ENCODE measurements at regions not wholly inside any gene's neighbourhood (a gene's known extent, or its start where the extent isn't known, plus 50 kb on each side); places are given as distances from the start of the nearest gene placed in this dataset.

- Mint-ChIP-seq H3K27ac (no peak overlapping the region), H3K4me3 (no peak overlapping the region), H3K9me3 (no peaks in the 10 kb centered on the region), H3K27me3 (ENCODE audit: insufficient read depth) (peaks cover 31% of the 10 kb centered on the region), H3K36me3 (ENCODE audit: low read depth) (no peaks in the 10 kb centered on the region), H3K4me1 (ENCODE audit: low read depth) (peaks cover 2% of the 10 kb centered on the region)
- DNase-seq (ENCODE audit: low spot score), result no peak
- intact Hi-C loops (cut with micrococcal nuclease), result no loop called here
Observed at GRCh38 chr2:235265348-235265965, 228.4 kb upstream of the AGAP1 start.

- Mint-ChIP-seq H3K9me3 (no peaks in the 10 kb centered on the region), H3K27ac (no peak overlapping the region), H3K4me3 (no peak overlapping the region), H3K36me3 (ENCODE audit: low read depth) (no peaks in the 10 kb centered on the region), H3K27me3 (ENCODE audit: insufficient read depth) (peaks cover 39% of the 10 kb centered on the region), H3K4me1 (ENCODE audit: low read depth) (peaks cover 8% of the 10 kb centered on the region)
- no peak for DNase-seq (ENCODE audit: low spot score)
- intact Hi-C loops (cut with micrococcal nuclease), result no loop called here
Observed at GRCh38 chr2:235267251-235267650, 226.6 kb upstream of the AGAP1 start.

- H3K4me1 Mint-ChIP-seq (ENCODE audit: low read depth), result peaks cover 8% of the 10 kb centered on the region
- no peaks in the 10 kb centered on the region for H3K36me3 Mint-ChIP-seq (ENCODE audit: low read depth)
- intact Hi-C loops (cut with micrococcal nuclease), result no loop called here
- H3K27me3 Mint-ChIP-seq (ENCODE audit: insufficient read depth), result peaks cover 42% of the 10 kb centered on the region
- no peak overlapping the region for H3K4me3 Mint-ChIP-seq
- H3K27ac Mint-ChIP-seq, result no peak overlapping the region
- DNase-seq (ENCODE audit: low spot score), result no peak
- H3K9me3 Mint-ChIP-seq, result no peaks in the 10 kb centered on the region
Observed at GRCh38 chr2:235268535-235268934, 225.3 kb upstream of the AGAP1 start.

- intact Hi-C loops (cut with micrococcal nuclease), result no loop called here
- Mint-ChIP-seq H3K27ac (no peak overlapping the region), H3K27me3 (ENCODE audit: insufficient read depth) (peaks cover 49% of the 10 kb centered on the region), H3K9me3 (peaks cover 4% of the 10 kb centered on the region), H3K4me1 (ENCODE audit: low read depth) (peaks cover 8% of the 10 kb centered on the region), H3K4me3 (no peak overlapping the region), H3K36me3 (ENCODE audit: low read depth) (no peaks in the 10 kb centered on the region)
- DNase-seq (ENCODE audit: low spot score), result no peak
Observed at GRCh38 chr2:235270291-235270690, 223.6 kb upstream of the AGAP1 start.

GRCh38 chr2:235270956-235271355, 222.9 kb upstream of the AGAP1 start:
- intact Hi-C loops (cut with micrococcal nuclease), result no loop called here
- H3K4me3 Mint-ChIP-seq, result no peak overlapping the region
- H3K9me3 Mint-ChIP-seq, result peaks cover 4% of the 10 kb centered on the region

GRCh38 chr2:235271936-235272335, 221.9 kb upstream of the AGAP1 start:
- Mint-ChIP-seq H3K36me3 (ENCODE audit: low read depth) (no peaks in the 10 kb centered on the region), H3K27me3 (ENCODE audit: insufficient read depth) (peaks cover 52% of the 10 kb centered on the region), H3K9me3 (peaks cover 4% of the 10 kb centered on the region), H3K27ac (no peak overlapping the region), H3K4me1 (ENCODE audit: low read depth) (peaks cover 8% of the 10 kb centered on the region), H3K4me3 (no peak overlapping the region)
- DNase-seq (ENCODE audit: low spot score), result no peak
- intact Hi-C loops (cut with micrococcal nuclease), result no loop called here

More at GRCh38 chr2:235270956-235271355, 222.9 kb upstream of the AGAP1 start:
- Mint-ChIP-seq H3K36me3 (ENCODE audit: low read depth) (no peaks in the 10 kb centered on the region), H3K27me3 (ENCODE audit: insufficient read depth) (peaks cover 51% of the 10 kb centered on the region), H3K27ac (peak overlapping the region; percentile 74), H3K4me1 (ENCODE audit: low read depth) (peaks cover 8% of the 10 kb centered on the region)
- peak; percentile 29 for DNase-seq (ENCODE audit: low spot score)

- H3K9me3 Mint-ChIP-seq, result peaks cover 4% of the 10 kb centered on the region
- H3K36me3 Mint-ChIP-seq (ENCODE audit: low read depth), result no peaks in the 10 kb centered on the region
- intact Hi-C loops (cut with micrococcal nuclease), result no loop called here
- no peak for DNase-seq (ENCODE audit: low spot score)
- no peak overlapping the region for H3K4me3 Mint-ChIP-seq
- no peak overlapping the region for H3K27ac Mint-ChIP-seq
- H3K4me1 Mint-ChIP-seq (ENCODE audit: low read depth), result peaks cover 8% of the 10 kb centered on the region
- peaks cover 37% of the 10 kb centered on the region for H3K27me3 Mint-ChIP-seq (ENCODE audit: insufficient read depth)
Observed at GRCh38 chr2:235274023-235274422, 219.8 kb upstream of the AGAP1 start.

- no peaks in the 10 kb centered on the region for H3K36me3 Mint-ChIP-seq (ENCODE audit: low read depth)
- no peak overlapping the region for H3K27ac Mint-ChIP-seq
- no peak for DNase-seq (ENCODE audit: low spot score)
- no peaks in the 10 kb centered on the region for H3K4me1 Mint-ChIP-seq (ENCODE audit: low read depth)
- H3K9me3 Mint-ChIP-seq, result peaks cover 4% of the 10 kb centered on the region
- no peak overlapping the region for H3K4me3 Mint-ChIP-seq
- intact Hi-C loops (cut with micrococcal nuclease), result no loop called here
- H3K27me3 Mint-ChIP-seq (ENCODE audit: insufficient read depth), result peaks cover 22% of the 10 kb centered on the region
Observed at GRCh38 chr2:235277485-235277884, 216.4 kb upstream of the AGAP1 start.

- Mint-ChIP-seq H3K36me3 (ENCODE audit: low read depth) (no peaks in the 10 kb centered on the region), H3K4me3 (no peak overlapping the region), H3K27ac (no peak overlapping the region), H3K27me3 (ENCODE audit: insufficient read depth) (peaks cover 20% of the 10 kb centered on the region), H3K4me1 (ENCODE audit: low read depth) (no peaks in the 10 kb centered on the region), H3K9me3 (peaks cover 4% of the 10 kb centered on the region)
- intact Hi-C loops (cut with micrococcal nuclease), result no loop called here
- DNase-seq (ENCODE audit: low spot score), result no peak
Observed at GRCh38 chr2:235278771-235279355, 215.0 kb upstream of the AGAP1 start.

GRCh38 chr2:235279965-235280364, 213.9 kb upstream of the AGAP1 start:
- no peaks in the 10 kb centered on the region for H3K36me3 Mint-ChIP-seq (ENCODE audit: low read depth)
- intact Hi-C loops (cut with micrococcal nuclease), result no loop called here
- no peaks in the 10 kb centered on the region for H3K4me1 Mint-ChIP-seq (ENCODE audit: low read depth)
- peaks cover 18% of the 10 kb centered on the region for H3K27me3 Mint-ChIP-seq (ENCODE audit: insufficient read depth)
- H3K9me3 Mint-ChIP-seq, result peaks cover 2% of the 10 kb centered on the region
- no peak overlapping the region for H3K4me3 Mint-ChIP-seq
- H3K27ac Mint-ChIP-seq, result no peak overlapping the region
- no peak for DNase-seq (ENCODE audit: low spot score)

- no peak overlapping the region for H3K4me3 Mint-ChIP-seq
- H3K27me3 Mint-ChIP-seq (ENCODE audit: insufficient read depth), result peaks cover 3% of the 10 kb centered on the region
- no peak overlapping the region for H3K27ac Mint-ChIP-seq
- intact Hi-C loops (cut with micrococcal nuclease), result no loop called here
- H3K9me3 Mint-ChIP-seq, result no peaks in the 10 kb centered on the region
- H3K4me1 Mint-ChIP-seq (ENCODE audit: low read depth), result no peaks in the 10 kb centered on the region
- no peak for DNase-seq (ENCODE audit: low spot score)
- H3K36me3 Mint-ChIP-seq (ENCODE audit: low read depth), result no peaks in the 10 kb centered on the region
Observed at GRCh38 chr2:235283246-235283645, 210.6 kb upstream of the AGAP1 start.

GRCh38 chr2:235286622-235287374, 207.0 kb upstream of the AGAP1 start:
- intact Hi-C loops (cut with micrococcal nuclease), result no loop called here
- H3K27ac Mint-ChIP-seq, result no peak overlapping the region
- H3K27me3 Mint-ChIP-seq (ENCODE audit: insufficient read depth), result peaks cover 3% of the 10 kb centered on the region
- H3K36me3 Mint-ChIP-seq (ENCODE audit: low read depth), result no peaks in the 10 kb centered on the region
- H3K4me3 Mint-ChIP-seq, result no peak overlapping the region
- no peaks in the 10 kb centered on the region for H3K4me1 Mint-ChIP-seq (ENCODE audit: low read depth)
- no peak for DNase-seq (ENCODE audit: low spot score)
- no peaks in the 10 kb centered on the region for H3K9me3 Mint-ChIP-seq

- Mint-ChIP-seq H3K27ac (no peak overlapping the region), H3K4me3 (no peak overlapping the region), H3K9me3 (no peaks in the 10 kb centered on the region), H3K27me3 (ENCODE audit: insufficient read depth) (peaks cover 3% of the 10 kb centered on the region), H3K4me1 (ENCODE audit: low read depth) (no peaks in the 10 kb centered on the region), H3K36me3 (ENCODE audit: low read depth) (no peaks in the 10 kb centered on the region)
- intact Hi-C loops (cut with micrococcal nuclease), result no loop called here
- DNase-seq (ENCODE audit: low spot score), result no peak
Observed at GRCh38 chr2:235287375-235287733, 206.5 kb upstream of the AGAP1 start.

Measured in activated T-helper 1 cell treated with anti-CD3 and anti-CD28 coated beads, Interleukin-12 subunit alpha, Interleukin-12 subunit beta, Interleukin-2, Interleukin-4 antibody, amounts not matched to agents 30 ng/mL and 10 ng/mL and 1 ng/mL, durations not matched to agents 14 hours and 24 hours and 36 hours (primary cell).